Mucosa of descending colon (tissue), 3 donors: ENCODE measurements at regions not wholly inside any gene's neighbourhood (a gene's known extent, or its start where the extent isn't known, plus 50 kb on each side); places are given as distances from the start of the nearest gene placed in this dataset.

ENCODE experiments used
- ATAC-seq: fragments of 200-7000 bp; cut with Tn5 transposase; one replicate; pipeline ENCODE4 v1.9.1; 2020; ENCODE audit warnings: mild to moderate bottlenecking, moderate library complexity
- DNase-seq, 3 donors: peaks; one replicate each; pipeline ENCODE4 v3.0.0-alpha.2; 2020
- H3K36me3 ChIP-seq: fragments of 200-600 bp; one replicate; pipeline ENCODE4 v1.8.0; 2021; ENCODE audit warnings: low read depth, mild to moderate bottlenecking
- H3K4me1 ChIP-seq: fragments of 200-600 bp; one replicate; pipeline ENCODE4 v1.8.0; 2021; ENCODE audit warnings: low read depth, mild to moderate bottlenecking
- H3K4me3 ChIP-seq: fragments of 200-600 bp; one replicate; pipeline ENCODE4 v1.8.0; 2021; ENCODE audit warnings: mild to moderate bottlenecking
- H3K9me3 ChIP-seq: fragments of 200-600 bp; one replicate; pipeline ENCODE4 v1.8.0; 2021; ENCODE audit warnings: mild to moderate bottlenecking
- CTCF ChIP-seq: fragments of 200-600 bp; IDR thresholded peaks from one replicate; pipeline ENCODE4 v1.8.0; 2022; ENCODE audit warnings: antibody characterized with exemption, mild to moderate bottlenecking
- intact Hi-C, 2 donors: fragments of 100-400 bp; cut with DNase I in 1 of 2; cut with micrococcal nuclease in 1 of 2; formaldehyde crosslinking; loops; one replicate each; pipeline versions ENCODE4 v1.11.0 to v1.11.1; 2022; cut with DNase I, micrococcal nuclease
- donor health status: DM: no; HTN: no; CAD: no; lungs with moderate emphysema.
- donor health status: DM: no; HTN: no; CAD: no.
- donor health status: DM: no; HTN: yes; CAD: no.

DNA sequence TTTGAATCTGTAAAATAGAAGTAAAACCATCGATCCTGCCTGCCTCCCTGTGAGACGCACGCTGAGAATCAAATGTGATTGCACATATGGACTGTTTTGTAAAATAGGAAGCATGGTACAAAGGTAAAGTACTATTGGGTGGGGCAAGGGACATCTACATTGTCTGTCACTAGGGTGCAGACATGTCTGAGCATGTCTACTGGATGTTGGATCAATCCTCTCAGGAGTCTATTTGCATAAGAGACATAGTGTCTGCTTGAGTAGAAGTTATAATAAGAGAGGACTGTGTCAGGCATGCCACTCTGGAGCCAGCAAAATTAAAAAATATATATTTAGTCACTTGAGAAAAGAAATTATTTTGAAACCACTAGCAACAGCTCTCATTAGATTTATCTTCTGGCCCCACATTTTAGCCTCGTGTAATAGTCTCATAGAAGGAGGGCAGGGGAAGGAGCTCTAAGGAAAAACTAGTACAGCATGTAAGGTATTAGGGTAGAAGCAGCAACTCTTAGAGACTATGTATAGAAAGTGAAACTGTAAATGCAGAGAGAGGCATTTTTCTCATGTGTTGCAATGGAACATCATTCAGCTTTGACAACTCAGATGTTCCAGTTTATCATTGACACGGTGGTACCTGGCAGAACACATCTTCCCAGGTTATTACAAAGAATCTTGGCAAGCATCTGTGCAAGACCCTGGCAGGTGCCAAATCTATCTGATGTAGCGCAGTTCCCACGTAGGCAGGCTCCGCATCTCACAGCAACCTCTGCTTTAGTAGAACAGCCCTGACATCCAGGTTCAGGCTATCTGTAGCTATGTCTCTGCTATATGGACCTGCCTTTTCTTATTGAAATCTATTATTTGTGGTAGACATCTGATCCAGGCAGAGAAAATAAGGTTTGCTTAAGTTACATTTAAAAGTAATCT lies 85.2 kb upstream of the CHL1 start:
- intact Hi-C loops = no loop called here
- DNase-seq (no peak), ATAC-seq (no peak)
- no peaks in the 10 kb centered on the region for H3K4me1 ChIP-seq
- TF ChIP-seq CTCF = no peak
- no peak overlapping the region for H3K4me3 ChIP-seq
- no peaks in the 10 kb centered on the region for H3K36me3 ChIP-seq
- no peaks in the 10 kb centered on the region for H3K9me3 ChIP-seq

DNA sequence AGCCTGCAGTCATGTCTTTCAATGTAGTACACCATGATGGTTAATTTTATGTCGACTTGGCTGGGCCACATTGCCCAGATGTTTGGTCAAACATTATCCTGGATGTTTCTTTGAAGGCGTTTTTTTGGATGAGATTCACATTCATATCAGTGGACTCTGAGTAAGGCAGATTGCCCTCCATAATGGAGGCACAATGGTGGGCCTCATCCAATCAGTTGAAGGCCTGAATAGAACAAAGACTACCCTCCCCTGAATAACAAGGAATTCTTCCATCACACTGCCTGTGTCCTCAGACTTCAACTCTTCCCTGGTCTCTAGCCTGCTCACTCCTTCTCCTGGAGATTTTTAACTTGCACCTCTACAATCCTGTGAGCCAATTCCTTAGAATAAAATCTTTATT lies 83.8 kb upstream of the CHL1 start:
- intact Hi-C loops = no loop called here
- TF ChIP-seq CTCF = no peak
- no peak for ATAC-seq
- no peaks in the 10 kb centered on the region for H3K36me3 ChIP-seq
- DNase-seq = no peak
- H3K4me1 ChIP-seq = no peaks in the 10 kb centered on the region
- no peak overlapping the region for H3K4me3 ChIP-seq
- H3K9me3 ChIP-seq = no peaks in the 10 kb centered on the region

GRCh38 chr3:118666-119065 lies 77.9 kb upstream of the CHL1 start:
- Histone ChIP-seq H3K36me3 (no peaks in the 10 kb centered on the region), H3K4me3 (no peak overlapping the region), H3K9me3 (no peaks in the 10 kb centered on the region), H3K4me1 (no peaks in the 10 kb centered on the region)
- ATAC-seq (no peak), DNase-seq (no peak)
- intact Hi-C loops = no loop called here
- no peak for TF ChIP-seq CTCF

- Histone ChIP-seq H3K4me1 (no peaks in the 10 kb centered on the region), H3K4me3 (no peak overlapping the region), H3K9me3 (no peaks in the 10 kb centered on the region), H3K36me3 (no peaks in the 10 kb centered on the region)
- ATAC-seq = no peak
- TF ChIP-seq CTCF = no peak
- DNase-seq = no peak
- intact Hi-C loops = no loop called here
Observed at GRCh38 chr3:123341-123740, 73.2 kb upstream of the CHL1 start.

DNA sequence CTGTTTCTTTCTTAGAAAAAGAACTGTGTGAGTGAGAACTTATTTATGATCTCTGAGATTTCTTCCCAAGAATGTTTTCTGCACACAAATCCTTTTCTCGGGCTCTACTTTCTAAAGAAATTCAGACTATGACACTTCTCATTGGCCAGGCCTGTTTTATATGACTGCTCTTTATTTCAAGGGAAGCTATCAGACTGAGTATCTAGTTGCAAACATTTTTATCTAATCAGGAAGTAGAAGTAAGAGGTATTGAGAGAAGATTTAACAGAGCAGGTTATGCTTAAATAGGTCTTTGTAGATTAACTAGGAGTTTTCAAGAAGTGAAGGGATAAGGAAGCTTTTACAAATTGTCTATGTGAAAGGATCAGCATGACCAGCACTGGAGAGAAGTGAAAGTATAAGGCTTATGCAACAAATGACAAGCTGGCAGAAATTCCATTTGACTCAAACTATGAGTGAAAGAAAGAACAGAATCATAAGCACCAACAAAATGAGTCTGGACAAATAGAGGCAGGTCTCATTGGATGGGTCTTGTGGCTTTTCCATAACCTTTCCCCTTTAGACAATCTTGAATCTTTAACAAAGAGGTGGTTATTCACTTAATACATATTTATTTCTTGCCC lies 71.9 kb upstream of the CHL1 start:
- no peak for ATAC-seq
- no peak for TF ChIP-seq CTCF
- DNase-seq = no peak
- no peaks in the 10 kb centered on the region for H3K9me3 ChIP-seq
- no peaks in the 10 kb centered on the region for H3K36me3 ChIP-seq
- intact Hi-C loops = no loop called here
- H3K4me3 ChIP-seq = no peak overlapping the region
- H3K4me1 ChIP-seq = no peaks in the 10 kb centered on the region
